Parathyroid adenoma (tissue), 2 donors: ENCODE measurements at regions not wholly inside any gene's neighbourhood (a gene's known extent, or its start where the extent isn't known, plus 50 kb on each side); places are given as distances from the start of the nearest gene placed in this dataset.

Experiments
- H2AFZ ChIP-seq: fragments of 300-600 bp; sonication (generic); one replicate; pipeline ENCODE4 v1.7.0; 2017; ENCODE audit warnings: antibody characterized with exemption, mild to moderate bottlenecking
- H3K27ac ChIP-seq: fragments of 300-600 bp; sonication (generic); one replicate; pipeline ENCODE4 v1.7.0; 2017
- H3K27me3 ChIP-seq: fragments of 300-600 bp; sonication (generic); one replicate; pipeline ENCODE4 v1.7.0; 2017; ENCODE audit warnings: low read length; ENCODE audit not compliant: control insufficient read depth, insufficient read depth
- H3K36me3 ChIP-seq: fragments of 300-600 bp; sonication (generic); one replicate; pipeline ENCODE4 v1.7.0; 2017; ENCODE audit warnings: low read length; ENCODE audit not compliant: control insufficient read depth, insufficient read depth
- H3K4me1 ChIP-seq: fragments of 300-600 bp; sonication (generic); one replicate; pipeline ENCODE4 v1.7.0; 2017; ENCODE audit warnings: control low read depth
- H3K4me2 ChIP-seq: fragments of 300-600 bp; sonication (generic); one replicate; pipeline ENCODE4 v1.7.0; 2017; ENCODE audit warnings: low read length
- H3K4me3 ChIP-seq: fragments of 300-600 bp; sonication (generic); one replicate; pipeline ENCODE4 v1.7.0; 2017; ENCODE audit warnings: low read depth, low read length
- H3K79me2 ChIP-seq: fragments of 300-600 bp; sonication (generic); one replicate; pipeline ENCODE4 v1.7.0; 2017; ENCODE audit warnings: control low read depth
- H3K9ac ChIP-seq: fragments of 300-600 bp; sonication (generic); one replicate; pipeline ENCODE4 v1.7.0; 2017; ENCODE audit warnings: mild to moderate bottlenecking
- H3K9me3 ChIP-seq: fragments of 300-600 bp; sonication (generic); one replicate; pipeline ENCODE4 v1.7.0; 2017; ENCODE audit warnings: low read length; ENCODE audit not compliant: control insufficient read depth
- CTCF ChIP-seq: fragments of 300-600 bp; sonication (generic); IDR thresholded peaks from one replicate; pipeline ENCODE4 v1.7.0; 2017; ENCODE audit warnings: antibody characterized with exemption, mild to moderate bottlenecking
- donor health status: primary hyperparathyroidism.

GRCh38 chr4:153040677-153041076 is 104.6 kb downstream of the FHDC1 start:
- H3K9ac ChIP-seq = no peak overlapping the region
- H3K4me1 ChIP-seq = no peaks in the 10 kb centered on the region
- no peaks in the 10 kb centered on the region for H3K79me2 ChIP-seq
- peaks cover 4% of the 10 kb centered on the region for H3K9me3 ChIP-seq
- no peak overlapping the region for H2AFZ ChIP-seq
- H3K27me3 ChIP-seq = no peaks in the 10 kb centered on the region
- H3K4me3 ChIP-seq = no peak overlapping the region
- no peak overlapping the region for H3K27ac ChIP-seq
- no peak for TF ChIP-seq CTCF
- H3K36me3 ChIP-seq = no peaks in the 10 kb centered on the region
- H3K4me2 ChIP-seq = no peak overlapping the region

GRCh38 chr4:153044036-153044435 is 107.9 kb downstream of the FHDC1 start:
- Histone ChIP-seq H3K4me3 (no peak overlapping the region), H3K27me3 (no peaks in the 10 kb centered on the region), H3K4me2 (no peak overlapping the region), H3K36me3 (no peaks in the 10 kb centered on the region), H2AFZ (no peak overlapping the region), H3K9me3 (peaks cover 4% of the 10 kb centered on the region), H3K9ac (no peak overlapping the region), H3K79me2 (no peaks in the 10 kb centered on the region), H3K27ac (no peak overlapping the region), H3K4me1 (no peaks in the 10 kb centered on the region)
- TF ChIP-seq CTCF = no peak

GRCh38 chr4:153045111-153045982 is 109.2 kb downstream of the FHDC1 start:
- Histone ChIP-seq H3K4me3 (no peak overlapping the region), H3K9ac (no peak overlapping the region), H3K36me3 (no peaks in the 10 kb centered on the region), H3K27me3 (no peaks in the 10 kb centered on the region), H3K27ac (no peak overlapping the region), H3K4me1 (no peaks in the 10 kb centered on the region), H3K9me3 (peaks cover 4% of the 10 kb centered on the region), H2AFZ (no peak overlapping the region), H3K79me2 (no peaks in the 10 kb centered on the region), H3K4me2 (no peak overlapping the region)
- no peak for TF ChIP-seq CTCF

GRCh38 chr4:153058671-153059060 is 122.5 kb downstream of the FHDC1 start:
- H3K9ac ChIP-seq = no peak overlapping the region
- TF ChIP-seq CTCF = no peak
- no peak overlapping the region for H2AFZ ChIP-seq
- H3K4me3 ChIP-seq = no peak overlapping the region
- no peak overlapping the region for H3K27ac ChIP-seq
- no peaks in the 10 kb centered on the region for H3K4me1 ChIP-seq
- H3K27me3 ChIP-seq = no peaks in the 10 kb centered on the region
- no peaks in the 10 kb centered on the region for H3K79me2 ChIP-seq
- no peak overlapping the region for H3K4me2 ChIP-seq
- H3K36me3 ChIP-seq = no peaks in the 10 kb centered on the region
- H3K9me3 ChIP-seq = no peaks in the 10 kb centered on the region

GRCh38 chr4:153060196-153060595 is 124.1 kb downstream of the FHDC1 start:
- Histone ChIP-seq H3K4me2 (no peak overlapping the region), H3K4me1 (no peaks in the 10 kb centered on the region), H3K36me3 (no peaks in the 10 kb centered on the region), H3K9me3 (no peaks in the 10 kb centered on the region), H3K4me3 (no peak overlapping the region), H3K9ac (no peak overlapping the region), H2AFZ (no peak overlapping the region), H3K27ac (no peak overlapping the region), H3K79me2 (no peaks in the 10 kb centered on the region), H3K27me3 (no peaks in the 10 kb centered on the region)
- TF ChIP-seq CTCF = no peak
